NCI-H1930 (cell line): ENCODE measurements at regions not wholly inside any gene's neighbourhood (a gene's known extent, or its start where the extent isn't known, plus 50 kb on each side); places are given as distances from the start of the nearest gene placed in this dataset.

ENCODE experiments used
- DNase-seq, 2 experiments: peaks; one replicate each; lab custom pipeline; 2025; lab: John Stamatoyannopoulos, UW

DNA sequence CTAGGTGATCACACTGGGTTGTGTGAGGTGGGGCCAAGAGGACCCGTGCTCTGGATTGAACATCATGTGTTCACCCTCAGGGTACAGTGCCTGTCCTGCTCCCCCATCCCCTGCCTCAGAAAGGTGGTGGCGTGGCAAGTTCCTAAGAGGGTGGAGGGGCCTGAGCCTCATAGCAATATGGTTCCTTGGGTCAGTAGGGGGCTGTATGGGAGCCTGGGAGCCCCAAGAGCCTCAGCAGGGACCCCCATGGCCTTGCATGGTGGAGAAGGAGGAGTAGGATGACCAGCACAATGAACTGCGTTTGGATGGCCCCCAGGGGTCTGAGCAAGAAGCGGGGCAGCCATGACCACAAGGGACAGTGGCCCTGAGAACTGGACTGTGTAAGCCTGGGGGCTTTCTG lies 89.6 kb upstream of the SHB start:
- DNase-seq = no peak

DNA sequence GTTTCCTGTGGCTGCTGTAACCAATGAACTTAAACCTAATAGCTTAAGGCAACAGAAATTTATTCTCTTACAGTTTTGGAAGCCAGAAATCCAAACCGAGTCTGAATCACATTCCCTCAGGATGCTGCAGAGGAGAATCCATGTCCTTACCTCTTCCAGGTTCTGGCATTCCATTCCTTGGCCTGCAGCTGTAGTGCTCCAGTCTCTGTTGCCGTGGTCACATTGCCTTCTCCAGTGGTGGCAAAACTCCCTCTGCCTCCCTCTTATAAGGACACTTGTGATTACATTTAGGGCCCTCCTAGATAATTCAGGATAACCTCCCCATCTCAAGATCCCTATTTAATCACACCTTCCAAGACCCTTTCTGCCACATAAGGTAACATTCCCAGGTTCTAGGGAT lies 88.7 kb upstream of the SHB start:
- no peak for DNase-seq

DNA sequence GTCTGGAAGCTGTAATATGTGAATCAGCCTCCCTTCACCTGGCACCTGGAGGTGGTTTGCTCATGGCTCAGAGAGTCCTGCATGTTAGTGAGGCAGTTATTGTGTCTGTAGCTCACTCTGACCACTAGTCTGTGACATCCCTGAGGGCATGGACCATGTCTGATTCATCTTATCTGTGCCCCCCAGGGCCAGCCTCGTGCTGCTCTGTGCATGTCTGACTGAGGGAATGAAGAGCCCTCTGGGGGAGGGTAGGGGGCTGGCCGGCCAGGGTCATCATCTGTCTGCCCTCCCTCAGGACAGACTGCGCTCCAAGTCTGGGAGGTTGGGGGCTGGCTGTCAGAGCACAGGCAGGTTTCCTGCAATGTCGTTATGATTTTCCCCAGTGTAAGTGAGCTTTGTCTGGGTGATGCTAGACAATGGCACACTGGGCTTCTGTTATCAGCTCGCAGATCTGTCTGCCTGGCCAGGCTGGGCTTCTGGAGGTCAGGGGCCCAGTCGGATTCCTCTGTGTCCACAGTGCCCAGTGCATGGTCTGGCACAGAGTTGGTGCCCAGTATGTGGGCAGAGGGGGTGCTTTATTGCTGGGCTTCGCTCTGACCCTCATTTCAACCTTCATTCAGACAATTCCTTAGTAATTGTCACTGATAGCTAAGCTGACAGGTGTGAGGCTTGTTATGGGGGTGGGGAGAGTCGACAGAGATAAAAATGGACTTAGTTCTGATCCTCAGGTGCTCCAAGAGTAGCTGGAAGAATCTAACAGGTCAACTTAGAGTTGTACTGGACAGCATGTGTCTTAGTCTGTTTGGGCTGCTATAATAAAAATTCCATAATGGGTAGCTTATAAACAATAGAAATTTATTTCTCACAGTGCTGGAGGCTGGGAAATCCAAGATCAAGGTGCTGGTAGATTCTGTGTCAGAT lies 85.7 kb upstream of the SHB start:
- DNase-seq = no peak

DNA sequence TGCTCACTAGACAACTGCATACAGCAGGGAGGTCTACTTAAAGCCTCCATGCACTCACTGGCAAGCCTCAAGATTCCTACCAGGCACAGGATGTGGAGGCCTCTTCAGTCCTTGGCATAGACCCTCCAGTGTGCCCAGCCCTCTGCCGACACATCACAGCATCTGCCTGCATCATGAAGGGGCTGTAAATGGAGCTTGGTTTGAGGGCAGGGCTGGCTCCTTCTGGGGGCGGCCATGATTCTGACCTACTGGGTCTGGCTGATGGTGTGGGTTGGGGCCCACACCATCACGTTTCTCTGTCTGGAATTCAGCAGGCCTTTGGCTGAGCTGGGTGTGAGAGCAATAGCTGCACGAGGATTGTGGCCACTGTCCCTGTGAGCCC lies 84.9 kb upstream of the SHB start:
- no peak for DNase-seq

DNA sequence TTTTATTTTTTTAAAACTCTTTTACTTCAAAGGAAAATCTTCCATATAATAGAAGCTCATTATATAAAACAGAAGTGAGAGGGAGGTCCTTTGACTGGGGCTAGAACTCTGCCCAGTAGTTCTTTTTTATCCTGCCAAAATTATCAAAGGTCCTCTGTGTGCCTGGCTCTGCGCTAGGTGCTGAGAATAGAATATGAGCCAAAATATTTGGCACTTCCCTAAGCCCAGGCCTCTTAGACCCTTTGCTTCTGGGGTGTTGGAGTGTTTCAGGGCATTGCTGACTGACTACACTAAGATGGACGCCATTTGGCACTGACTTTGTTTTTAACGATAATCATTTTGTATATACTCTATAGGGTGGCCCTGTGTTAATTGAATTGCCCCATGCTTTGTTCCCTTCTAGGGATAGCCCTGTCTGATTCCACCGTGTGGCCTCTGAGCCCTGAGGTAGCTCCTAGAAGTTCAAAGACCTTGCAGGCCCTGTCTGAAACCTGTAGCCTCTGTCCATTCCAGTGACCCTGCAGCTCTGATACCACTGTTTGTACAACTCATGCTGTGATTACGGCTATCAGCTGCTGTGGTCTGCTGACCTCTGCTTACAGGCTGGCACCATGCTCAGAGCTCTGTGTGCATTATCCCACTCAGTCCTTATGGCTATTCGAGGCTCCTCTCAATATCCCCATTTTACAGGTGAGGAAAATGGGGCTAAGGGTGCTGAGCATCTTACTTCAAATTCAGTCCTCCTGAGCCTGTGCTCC lies 84.3 kb upstream of the SHB start:
- no peak for DNase-seq

DNA sequence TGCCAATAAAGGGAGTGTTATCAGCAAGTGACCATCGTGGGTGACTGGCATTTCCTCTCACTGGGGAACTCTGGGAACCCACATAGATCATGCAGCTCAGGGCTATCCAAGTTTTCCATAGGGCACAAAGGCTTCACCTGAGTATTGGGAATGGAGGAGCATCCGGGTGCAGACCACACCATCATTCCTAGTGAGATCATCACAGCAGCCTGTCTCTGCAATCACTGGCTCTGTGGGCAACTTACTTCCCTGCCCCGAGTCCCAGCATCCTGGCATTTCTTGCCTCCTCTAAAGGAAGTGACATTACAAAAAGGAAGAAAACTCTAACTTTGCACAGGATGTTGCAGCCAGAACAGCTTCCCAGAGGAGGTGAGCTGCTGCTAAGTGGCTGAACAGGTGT lies 80.6 kb upstream of the SHB start:
- DNase-seq = no peak

DNA sequence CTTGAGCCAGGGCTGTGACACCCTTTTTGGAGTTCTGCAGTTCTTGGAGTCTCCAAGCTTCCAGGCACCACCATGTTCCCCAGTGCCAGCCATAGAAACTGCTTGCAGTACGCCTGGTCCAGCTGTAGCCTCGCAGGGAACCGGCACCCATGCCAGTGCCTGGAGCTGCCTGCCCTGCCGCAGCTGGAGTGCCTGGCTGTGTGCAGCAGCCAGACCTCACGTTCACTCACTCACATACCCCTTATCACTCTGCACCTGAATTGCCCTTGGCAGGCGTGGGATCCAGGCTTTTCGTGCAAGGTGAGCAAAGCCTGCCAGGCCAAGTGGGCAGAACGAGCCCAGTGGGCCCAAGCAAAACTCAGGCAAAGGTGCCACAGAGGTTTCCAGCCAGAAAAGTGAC lies 77.8 kb upstream of the SHB start:
- DNase-seq = no peak

DNA sequence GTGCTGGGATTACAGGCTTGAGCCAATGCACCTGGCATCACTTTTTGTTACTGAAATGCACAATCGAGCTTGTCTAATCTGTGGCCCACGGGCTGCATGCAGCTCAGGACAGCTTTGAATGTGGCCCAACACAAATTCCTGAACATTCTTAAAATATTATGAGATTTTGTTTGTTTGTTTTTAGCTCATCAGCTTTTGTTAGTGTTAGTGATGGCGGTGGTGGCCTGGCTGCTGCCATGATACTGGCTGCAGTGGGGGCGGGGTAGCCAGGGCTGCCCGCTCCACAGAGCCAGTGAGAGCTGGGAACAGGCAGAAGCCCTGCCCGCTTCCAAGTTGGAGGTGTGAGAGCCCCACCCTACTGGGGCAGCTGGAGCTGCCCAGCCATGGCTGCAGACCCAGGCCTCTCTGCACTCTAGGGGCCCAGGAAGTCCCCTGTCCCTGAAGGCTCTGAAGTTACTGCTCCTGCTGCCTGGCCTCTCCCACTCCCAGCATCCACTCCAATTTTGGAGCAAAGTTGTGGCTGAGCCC lies 76.6 kb upstream of the SHB start:
- DNase-seq = no peak

DNA sequence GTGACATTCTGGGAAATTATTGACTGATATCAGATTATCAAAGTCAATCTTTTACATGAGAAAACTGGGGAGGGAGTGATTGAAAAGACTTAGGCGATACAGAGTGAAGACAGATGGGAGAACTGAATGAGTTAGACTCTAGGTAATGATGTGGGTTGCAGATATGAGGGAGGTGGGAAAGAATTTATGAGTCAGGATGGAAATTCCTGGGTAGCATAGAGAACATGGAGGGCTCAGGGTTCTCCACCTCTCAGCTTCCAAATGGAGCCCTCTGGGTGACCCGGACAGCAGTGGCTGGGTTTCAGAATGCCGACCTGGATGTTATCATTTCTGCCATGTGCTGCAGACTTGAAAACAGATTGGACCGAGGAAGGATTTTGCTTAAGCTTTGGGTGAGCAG lies 75.4 kb upstream of the SHB start:
- no peak for DNase-seq

DNA sequence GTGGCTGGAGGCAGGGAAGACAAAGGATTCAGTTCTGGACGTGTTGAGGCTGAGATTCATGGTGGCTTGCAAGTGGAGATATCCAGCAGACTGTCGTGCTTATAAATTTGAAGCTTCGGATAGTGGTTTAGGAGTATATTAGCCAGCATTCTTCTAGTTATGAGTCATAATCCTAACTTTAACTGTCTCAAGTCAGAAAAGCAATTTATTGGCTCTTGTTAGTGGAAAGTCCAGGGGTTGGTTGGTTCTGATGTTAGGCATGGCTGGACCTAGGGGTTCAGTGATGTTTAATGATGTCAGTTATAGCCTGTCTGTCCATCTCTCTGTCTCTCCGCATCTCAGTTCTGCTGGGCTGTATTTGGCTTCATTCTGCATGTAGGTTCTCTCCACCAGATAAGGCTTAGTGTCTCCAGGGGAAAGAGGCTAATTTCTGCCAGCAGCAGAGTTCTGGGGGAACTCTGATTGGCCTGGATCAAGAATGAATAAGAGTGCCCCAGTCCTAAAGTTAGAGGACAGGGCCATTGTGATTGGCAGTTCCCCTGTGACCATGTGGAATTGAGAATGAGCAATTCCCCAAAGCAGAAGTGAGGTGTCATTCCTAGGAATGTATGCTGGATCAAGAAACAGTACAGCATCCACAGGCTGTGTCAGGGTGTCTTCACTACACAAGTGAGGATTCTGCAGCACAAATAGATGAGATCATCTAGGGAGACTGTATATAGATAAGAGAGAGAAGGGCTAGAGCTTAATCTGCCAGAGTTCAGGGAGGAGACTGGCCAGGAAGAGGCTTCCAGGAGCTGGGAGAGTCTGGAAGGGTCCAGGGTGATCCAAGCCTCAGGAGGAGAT lies 72.9 kb upstream of the SHB start:
- no peak for DNase-seq

DNA sequence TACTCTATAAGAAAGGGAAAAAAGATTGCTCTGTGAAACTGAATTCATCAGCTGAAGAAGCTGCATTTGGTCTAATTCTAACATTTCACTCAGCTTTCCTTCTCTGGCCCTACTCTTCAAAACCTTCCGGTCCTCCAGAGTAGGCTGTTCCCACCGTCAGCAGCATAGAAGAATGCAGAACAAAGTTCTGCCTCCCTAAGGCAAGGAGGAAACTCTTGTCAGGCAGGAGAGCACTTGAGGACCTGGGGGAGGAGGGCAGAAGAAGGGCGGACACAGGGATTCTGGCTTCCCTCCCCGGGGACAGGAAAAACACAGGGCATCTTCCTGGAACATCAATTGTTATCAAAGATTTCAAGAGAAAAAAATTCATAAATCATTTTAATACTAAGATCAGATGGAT lies 69.2 kb upstream of the SHB start:
- DNase-seq = no peak

DNA sequence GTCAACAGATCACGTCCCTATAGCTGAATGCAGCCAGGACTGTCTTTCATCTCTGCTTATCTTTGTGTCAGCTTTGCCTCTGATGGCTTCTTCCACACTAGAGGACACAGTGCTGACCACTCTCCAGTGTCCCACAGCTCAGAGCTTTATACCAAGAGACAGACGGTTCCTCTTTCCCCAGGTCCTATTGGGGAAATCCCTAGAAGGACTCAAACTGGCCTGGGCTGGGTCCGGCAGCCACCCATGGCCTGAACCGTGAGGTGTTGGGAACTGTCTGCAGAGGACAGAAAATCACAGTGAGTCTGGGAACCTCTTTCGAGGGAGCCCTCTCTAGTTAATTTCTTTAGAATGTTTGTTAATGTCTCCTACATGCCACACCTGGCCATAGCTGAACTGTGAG lies 68.3 kb upstream of the SHB start:
- no peak for DNase-seq

DNA sequence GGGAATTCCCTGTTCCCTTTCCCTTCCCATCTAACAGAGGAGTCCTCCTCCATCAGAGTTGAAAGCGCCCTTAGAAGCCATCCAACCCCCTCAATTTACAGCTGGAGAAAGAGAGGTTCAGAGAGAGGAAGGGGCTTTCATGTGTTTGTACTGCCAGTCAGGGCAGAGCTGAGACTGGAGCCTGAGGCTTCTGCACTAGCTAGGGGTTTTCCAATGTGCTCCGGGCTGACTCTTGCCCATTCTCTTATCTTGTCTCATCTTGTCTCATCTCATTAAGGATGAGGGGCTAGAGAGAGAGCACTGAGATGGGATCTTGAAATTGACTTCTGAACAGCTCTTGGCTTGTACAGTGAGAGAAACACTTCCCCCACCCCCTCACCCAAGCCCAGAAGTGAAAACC lies 67.4 kb upstream of the SHB start:
- no peak for DNase-seq

DNA sequence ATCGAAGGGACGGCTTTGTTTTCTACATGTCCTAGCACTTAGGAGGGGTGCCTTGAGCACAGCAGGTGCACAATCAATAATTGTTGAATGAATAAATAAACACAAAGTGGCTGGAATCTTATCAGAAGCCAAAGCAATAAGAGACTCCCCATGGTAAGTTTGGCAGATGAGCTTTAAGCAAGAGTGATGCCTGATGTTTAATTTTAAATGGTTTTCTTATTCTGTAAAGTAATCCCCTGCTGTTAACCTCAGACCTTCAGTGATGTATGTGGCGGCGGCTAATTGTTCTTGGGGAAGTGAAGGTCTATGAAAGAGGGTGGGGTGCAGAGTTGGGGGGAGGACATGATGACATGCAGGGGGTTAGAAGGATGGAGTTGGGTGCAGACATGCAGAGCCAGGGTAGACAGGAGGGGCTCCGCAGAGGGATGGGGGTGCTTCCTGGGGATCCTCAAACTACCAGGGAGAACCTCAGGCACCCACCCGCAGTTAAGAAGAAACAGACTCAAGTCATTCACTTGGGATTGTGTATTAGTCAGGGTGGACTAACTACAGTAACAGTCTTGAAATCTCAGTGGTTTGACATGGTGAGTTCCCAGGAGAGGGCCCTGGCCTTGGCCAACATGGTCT lies 65.7 kb upstream of the SHB start:
- no peak for DNase-seq

DNA sequence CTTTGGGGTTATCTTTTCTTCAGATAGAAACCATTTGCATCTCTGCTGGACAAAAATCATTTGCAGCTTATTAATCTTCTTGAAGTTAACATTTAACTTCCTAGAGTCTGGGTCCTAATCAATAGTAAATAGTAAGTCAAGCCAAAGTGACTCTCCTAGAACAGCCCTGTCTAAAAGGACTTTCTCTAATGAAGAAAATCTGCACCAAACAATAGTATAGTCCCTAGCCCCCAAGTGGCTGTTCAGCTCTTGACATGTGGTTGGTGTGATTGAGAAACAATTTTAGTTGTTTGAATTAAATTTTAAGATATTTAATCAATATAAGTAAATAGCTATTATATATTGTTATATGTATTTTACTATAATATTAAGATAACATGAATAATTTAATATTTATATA lies 64.6 kb upstream of the SHB start:
- no peak for DNase-seq

DNA sequence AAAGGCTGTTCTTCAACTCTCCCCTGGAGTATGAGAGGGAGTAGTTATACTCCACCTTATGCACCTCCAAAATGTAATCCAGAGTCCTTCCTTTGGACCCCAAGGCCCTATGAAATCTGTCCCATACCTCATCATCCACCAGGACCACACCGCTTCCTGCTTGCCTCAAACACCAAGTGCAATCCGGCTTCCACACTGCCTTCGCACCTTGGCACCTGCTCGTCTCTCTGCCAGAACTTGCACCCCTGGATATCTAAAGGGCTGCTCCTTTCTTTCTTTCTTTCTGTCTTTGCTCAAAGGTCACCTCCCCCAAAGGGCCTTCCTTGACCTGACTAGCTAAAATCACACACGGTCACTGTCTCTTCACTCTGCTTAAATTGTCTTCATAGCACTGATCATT lies 63.9 kb upstream of the SHB start:
- DNase-seq = no peak

DNA sequence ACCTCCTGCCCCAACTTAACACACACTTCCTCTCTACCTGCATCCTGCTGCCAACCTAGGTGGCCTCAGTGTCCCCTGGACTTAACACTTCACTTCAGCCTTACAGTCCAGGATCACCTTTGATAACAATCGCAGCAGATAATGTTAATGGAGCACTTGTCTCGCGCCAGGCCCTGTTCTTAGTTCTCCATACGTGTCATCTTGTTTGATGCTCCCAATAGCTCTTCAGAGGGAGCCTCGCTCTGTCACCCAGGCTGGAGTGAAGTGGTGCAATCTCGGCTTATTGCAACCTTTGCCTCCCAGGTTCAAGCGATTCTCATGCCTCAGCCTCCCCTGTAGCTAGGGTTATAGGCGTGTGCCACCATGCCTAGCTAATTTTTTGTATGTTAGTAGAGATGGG lies 62.7 kb upstream of the SHB start:
- no peak for DNase-seq

DNA sequence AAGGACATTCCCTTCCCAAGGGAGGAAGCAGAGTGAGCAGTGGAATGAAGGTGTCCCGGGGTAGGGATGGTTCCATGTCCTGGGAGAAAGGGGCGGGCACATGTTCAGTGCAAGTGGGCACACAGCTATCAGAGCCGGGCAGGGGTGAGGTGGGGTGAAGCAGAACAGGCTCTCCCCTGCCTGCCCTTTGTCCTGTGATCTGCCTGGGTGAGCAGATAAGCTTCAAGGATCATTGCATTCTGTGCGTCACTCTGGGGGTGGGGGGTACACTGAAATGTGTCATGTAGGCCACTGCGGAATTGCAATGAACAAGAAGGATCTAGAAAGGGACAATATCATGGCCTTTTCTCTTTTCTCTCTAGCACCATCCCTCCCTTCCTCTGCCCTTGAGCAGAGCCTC lies 61.7 kb upstream of the SHB start:
- no peak for DNase-seq

DNA sequence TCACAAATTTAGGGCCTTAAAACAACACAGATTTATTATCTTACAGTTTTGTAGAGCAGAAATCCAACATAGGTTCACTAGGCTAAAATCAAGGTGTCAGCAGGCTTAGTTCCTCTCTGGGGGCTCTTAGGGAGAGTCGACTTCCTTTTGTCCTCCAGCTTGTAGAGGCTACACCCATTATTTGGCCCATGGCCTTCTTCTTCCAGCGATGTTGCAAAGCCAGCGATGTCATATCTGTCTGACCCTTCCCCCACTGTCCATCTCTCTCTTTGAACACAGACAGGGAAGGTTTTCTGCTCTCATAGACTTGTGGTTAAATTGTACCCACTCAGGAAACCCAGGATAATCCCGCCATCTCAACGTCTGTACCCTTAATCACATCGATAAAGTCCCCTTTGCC lies 60.3 kb upstream of the SHB start:
- no peak for DNase-seq

DNA sequence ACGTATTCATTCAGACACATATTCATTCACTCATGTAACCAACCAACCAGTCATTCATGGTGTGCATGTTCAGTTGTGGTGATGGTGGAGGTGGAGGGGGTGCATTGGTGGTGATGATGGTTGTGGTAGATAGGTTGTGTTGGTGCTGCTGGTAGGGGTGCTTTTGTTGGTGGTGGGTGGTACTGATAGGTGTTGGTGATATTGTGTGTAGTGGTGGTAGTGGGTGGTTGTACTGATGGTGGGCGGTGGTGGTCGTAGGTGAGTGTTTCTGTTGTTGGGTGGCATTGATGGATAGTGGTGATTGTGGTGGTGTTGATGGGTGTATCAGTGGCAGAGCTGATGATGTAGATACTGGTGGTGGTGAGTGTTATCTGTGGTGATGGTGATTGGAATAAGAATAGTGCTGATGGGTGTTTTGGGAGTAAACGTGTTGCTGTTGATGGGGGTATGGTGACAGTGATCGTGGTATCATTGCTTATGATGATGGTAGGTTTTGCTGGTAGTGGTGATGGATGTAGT lies 59.8 kb upstream of the SHB start:
- no peak for DNase-seq

DNA sequence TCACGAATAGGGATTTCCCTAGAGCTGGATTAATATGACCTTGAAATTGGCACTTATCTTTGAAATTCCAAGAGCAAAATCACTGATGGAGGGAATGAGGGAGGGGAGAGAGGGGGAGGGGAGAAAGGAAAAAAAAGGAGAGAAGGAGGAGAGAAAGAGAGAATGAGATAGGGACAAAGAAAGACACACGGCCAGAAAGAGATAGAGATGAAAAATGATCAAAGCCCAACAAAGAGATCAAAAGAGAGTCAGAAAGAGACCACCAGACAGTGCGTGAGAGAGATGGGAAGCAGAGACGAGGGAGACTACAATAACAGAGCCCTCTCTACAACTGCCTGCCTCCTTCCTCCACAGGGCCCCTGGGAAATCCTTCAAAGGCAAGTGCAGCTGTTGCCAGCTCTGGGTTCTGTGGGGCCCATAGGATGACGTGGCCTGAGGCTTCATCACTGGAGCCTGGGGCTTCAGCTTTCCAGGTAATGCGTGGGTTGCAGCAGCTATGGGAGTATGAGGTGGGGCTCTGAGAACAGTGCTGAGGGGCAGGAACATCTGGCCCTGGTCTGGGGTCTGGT lies 58.3 kb upstream of the SHB start:
- no peak for DNase-seq
